GM21825 (cell line): ENCODE measurements at regions not wholly inside any gene's neighbourhood (a gene's known extent, or its start where the extent isn't known, plus 50 kb on each side); places are given as distances from the start of the nearest gene placed in this dataset.
"Not testable (repeated sequence)": the region's sequence is repeated elsewhere in the genome, so short reads cannot be mapped to it uniquely, and the experiment has no call there.

Experiments used
- ATAC-seq: cut with Tn5 transposase; IDR thresholded peaks from one replicate; pipeline ENCODE4 v1.9.1; 2021; ENCODE audit warnings: mild to moderate bottlenecking, moderate library complexity; ENCODE audit not compliant: unreplicated experiment

DNA sequence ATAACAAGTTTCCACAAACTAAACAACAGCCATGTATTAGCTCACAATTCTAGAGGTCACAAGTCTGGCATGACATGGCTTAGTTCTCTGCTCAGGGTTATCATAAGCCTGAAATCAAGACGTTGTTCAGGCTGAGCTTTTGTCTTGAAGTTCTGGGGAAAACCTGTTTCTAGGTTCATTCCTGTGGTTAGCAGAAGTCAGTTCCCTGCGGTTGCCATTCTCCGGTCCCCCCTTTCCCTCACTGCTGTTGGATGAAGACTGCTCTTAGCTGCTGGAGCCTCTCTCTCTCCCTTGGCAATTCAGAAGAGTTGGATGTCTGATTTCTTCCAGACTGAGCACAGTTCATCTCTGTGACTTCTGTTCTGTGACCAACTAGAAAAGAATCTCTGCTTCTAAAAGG, 962.6 kb downstream of the PCDH7 start:
- no peak for ATAC-seq

DNA sequence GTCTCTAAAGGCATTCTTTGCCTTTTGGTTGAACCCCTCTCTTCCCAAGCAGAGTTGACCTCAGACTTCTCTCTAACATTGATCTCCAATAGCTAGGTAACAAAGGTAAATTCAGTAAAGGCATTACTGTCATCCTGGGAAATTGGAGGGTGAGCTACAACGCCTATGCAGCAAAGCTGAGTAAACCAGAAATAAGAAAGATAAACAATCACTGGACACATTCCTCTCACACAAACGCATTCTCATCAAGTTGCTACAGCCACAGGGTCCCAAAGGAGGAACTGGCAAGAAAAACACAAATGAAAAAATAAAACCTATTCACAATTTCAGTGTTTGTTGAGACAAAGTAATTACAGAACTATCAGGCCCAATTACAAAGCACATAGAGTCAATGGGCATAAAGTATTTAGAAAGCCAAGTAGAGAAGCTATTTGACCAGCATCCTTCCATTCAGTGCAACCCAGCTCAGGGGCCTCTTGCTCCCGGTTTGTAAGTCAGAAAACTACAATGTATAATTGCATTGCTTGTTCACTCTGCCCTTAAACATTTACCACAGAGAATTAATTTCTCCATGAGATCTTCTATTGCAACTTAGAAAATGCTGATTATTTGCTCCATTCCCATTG, 967.7 kb downstream of the PCDH7 start:
- no peak for ATAC-seq

DNA sequence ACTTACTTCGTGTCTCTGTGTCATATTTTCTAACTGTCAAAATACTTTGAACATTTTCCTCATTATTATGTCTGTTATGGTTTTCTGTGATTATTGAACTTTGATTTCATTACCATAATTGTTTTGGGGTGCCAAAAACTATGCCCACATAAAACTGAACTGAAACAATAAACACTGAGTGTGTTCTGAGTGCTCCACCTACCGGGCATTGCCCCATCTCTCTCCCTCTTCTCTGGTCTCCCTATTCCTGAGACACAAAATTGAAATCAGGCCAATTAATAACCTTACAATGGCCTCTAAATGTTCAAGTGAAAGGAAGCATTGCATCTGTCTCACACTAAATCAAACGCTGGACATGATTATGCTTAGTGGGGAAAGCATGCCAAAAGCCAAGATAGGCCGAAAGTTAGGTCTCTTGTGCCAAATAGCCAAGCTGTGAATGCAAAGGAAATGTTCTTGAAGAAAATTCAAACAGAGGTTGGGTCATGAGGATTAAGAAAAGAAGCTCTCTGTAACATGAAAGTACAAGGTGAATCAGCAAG, 972.3 kb downstream of the PCDH7 start:
- no peak for ATAC-seq

DNA sequence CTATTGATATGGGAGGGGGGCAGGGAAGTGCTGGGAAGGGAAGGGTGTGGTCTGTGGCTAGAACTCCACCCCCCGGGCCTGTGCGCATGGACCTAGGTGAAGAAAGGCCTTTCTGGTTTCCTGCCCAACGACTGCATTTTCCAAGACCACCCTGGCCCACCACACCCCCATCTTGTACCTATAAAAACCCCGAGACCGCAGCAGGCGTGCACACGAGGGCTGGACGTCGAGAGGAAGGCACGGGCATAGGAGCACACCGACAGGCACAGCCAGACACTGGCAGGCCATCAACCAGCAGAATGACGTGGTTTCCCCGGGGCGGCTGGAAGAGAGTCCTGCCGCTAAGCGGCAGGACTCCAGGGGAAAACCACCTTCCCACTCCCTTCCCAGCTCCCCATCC, 981.1 kb downstream of the PCDH7 start:
- ATAC-seq, result no peak

DNA sequence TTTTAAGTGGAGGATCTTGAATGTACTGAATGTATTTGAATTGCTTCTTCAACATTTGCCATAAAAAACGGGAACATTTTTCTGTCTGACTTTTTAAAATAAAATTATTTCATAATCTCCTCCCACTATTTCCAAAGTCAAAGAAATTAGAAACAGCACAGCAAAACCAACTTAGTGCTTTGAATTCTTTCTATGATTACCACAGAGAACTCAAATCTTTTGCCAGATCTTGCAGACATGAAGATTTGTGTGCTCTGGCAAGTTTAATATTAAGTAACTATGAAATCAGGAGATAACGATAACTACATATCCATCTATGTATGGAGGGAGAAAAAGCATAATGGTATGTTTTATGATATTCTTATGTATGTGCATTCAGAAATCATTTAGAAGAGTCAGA, 982.2 kb downstream of the PCDH7 start:
- ATAC-seq, result no peak

DNA sequence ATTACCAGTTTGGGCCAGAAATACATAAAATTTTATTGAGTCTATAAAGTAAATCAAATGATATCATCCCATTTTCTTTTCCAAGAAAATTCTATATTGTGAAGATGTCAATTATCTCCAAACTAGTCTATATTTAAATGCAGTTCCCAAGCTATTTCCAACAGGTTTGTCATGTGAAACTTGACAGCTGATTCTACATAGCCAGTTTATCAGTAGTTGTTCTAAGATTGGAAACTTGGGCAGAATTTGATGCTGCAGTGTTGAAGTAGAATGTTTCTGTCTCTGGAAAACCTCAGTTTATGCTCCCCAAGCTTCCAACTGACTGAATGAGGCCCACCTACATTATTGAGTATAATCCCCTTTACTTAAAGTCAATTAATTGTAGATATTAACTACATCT, 994.1 kb downstream of the PCDH7 start:
- ATAC-seq, result no peak

DNA sequence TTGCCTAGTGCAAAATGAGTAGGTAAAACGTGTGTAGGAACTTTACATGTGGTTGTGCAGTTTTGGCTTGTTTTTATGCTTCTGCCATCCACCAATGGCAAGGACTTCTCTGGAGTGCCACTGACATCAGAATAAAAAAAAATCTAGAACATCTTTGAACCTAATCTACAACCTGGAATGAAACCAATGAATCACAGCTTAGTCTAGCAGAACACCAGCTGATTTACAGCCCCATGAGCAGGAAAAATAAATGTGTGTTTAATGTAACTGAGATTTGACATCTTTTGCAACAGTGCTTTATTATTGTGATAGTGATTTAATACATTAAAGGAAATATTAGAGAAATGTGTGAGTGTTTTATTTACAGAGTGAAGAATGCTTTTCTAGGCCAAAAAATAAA, 995.1 kb downstream of the PCDH7 start:
- no peak for ATAC-seq

DNA sequence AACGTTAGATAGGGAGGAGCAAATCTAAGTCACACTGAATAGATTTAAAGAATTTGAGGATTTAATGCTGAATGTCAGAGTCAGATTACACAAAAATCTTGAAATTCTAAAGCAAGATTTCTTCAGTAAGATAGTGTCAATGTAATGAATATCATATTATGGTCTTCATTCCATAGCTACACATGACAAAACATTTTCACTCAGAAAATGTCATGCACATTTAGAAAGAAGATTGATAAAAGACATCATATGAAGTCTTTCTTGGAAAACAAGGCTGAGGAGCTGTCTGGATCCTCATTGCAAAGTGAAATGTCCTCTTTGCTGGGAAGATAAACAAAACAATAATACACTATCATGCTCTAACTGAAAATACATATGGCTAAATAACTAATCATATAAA, 1006.9 kb downstream of the PCDH7 start:
- ATAC-seq, result no peak

DNA sequence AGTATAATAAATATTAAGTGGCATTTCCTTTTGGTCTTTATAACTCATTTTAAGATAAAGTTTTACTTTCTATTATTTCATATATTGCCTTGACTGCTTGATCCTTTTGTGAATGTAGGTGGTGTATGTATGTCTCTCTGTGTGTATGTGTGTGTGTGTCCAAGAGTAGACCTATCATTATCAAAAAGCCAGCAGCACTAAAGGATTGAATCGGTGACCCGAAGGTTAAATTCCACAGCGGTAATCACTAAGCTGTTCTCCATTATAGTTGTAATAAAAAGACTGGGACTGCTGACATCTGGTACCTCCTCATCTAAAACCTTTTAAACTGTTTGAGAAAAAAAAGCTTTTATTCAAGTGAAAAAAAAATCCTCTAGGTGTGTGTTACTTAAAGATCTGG, 1014.8 kb downstream of the PCDH7 start:
- no peak for ATAC-seq

DNA sequence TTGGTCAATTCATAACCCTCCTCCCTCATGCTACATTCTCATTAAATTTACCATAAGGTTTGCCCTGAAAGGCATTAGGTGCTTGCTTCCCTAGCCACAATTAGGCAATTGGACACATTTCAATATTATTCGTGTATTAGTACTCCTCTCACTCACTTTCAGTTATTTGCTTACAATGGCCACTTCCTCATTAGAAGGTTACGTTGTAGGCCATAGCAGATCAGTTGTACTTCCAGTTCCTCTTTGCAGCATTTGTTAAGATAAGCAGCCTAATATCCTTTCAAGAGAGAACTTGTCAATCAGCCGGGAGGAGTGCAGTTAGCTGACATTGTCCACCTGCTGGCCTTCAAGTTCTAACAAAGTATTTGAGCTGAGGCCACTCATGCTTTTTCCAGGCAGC, 1017.2 kb downstream of the PCDH7 start:
- no peak for ATAC-seq

DNA sequence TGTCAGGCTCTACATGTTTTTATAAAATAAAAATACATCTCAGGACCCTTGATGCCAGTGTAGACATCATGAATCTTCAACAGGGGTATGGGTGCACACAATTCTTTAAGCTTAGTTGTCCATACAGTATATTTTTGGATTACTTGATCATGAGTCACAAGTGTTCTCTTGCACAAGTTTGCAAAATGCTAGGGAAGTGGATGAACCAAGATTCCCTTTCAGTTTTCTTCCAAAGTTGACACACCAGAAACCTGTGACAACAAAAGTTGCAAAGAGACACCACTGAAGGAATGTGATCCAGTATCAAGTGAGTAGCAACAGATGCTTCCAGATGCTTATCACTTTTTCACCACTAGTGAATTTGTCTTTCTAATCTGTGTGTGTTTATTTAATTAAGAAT, 1021.2 kb downstream of the PCDH7 start:
- ATAC-seq, result no peak

DNA sequence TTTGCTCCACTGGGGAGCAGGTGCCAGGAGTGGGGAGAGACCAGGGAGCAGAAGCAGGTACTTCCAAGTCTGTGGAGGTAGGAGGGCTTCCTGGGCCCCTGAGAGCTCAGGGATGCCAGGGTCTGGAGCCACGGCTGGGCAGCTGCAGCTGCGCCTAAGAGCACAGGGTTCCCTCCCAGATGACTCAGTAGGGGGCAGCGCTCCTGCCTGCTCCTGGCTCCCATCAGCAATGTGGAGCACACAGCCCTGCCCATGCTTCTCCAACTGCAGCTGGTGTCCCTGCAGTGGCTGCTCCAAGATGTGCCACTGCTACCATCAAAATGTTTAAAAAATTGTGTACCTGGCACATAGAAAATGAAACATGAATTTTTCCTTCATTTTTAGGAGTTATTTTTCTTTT, 1028.2 kb downstream of the PCDH7 start:
- ATAC-seq, result no peak

DNA sequence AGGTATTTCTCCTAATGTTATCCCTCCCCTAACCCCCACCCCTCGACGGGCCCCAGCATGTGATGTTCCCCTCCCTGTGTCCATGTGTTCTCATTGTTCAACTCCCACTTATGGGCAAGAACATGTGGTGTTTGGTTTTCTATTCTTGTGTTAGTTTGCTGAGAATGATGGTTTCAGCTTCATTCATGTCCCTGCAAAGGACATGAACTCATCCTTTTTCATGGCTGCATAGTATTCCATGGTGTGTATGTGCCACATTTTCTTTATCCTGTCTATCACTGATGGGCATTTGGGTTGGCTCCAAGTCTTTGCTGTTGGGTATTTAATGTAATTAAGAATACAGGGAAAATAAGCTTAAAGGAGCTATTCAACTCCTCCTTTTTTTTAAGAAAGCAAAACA, 1030.4 kb downstream of the PCDH7 start:
- not testable (repeated sequence) for ATAC-seq

DNA sequence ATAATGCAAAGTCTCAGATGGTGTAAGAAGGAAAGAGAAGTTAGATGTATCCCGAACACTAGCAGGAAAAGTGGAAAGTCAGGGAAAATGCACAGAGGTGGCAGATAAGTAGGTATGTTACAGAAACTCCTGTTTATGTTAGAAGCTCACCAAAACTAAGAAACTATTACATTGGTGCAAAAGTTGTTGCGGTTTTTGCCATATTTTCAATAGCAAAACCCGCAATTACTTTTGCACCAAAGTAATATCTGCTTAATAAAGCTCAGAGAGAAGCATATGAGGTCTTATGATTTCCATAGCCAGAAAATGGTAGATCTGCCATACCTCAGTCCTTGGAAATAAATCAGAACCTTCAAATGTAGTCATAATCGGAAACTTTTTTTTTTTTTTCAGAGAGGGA, 1035.6 kb downstream of the PCDH7 start:
- no peak for ATAC-seq

DNA sequence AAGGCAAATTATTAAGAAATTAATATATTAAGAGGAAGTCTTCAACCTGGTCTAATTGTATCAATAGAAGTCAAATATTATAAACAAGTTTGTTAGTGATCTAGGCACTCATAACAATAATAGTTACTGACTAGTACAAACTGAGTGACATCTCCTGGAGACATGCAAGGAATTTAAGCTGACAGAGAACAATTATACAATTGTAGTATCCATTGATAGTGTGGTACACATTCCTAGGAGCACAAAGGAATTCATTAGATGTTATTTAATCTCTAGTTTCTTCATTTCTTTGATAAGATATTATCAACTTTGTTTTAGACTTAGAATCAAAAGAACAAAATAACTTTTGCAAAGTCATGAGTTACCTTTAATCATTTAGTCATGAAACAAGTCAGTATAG, 1048.6 kb downstream of the PCDH7 start:
- ATAC-seq, result no peak

DNA sequence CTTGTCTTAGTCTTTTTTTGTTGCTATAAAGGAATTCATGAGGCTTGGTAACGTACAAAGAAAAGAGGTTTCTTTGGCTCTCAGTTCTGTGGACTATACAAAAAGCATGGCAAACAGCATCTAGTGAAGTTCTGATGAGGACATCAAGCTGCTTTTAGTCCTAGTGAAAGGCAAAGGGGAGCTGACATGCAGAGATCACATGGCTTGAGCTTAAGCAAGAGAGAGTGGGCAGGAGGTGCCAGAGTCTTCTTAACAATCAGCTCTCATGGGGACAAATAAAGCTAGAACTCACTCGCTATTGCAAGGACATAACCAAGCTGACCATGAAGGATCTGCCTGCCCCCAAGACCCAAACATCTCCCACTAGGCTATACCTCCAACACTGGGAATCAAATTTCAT, 1063.1 kb downstream of the PCDH7 start:
- ATAC-seq, result no peak

DNA sequence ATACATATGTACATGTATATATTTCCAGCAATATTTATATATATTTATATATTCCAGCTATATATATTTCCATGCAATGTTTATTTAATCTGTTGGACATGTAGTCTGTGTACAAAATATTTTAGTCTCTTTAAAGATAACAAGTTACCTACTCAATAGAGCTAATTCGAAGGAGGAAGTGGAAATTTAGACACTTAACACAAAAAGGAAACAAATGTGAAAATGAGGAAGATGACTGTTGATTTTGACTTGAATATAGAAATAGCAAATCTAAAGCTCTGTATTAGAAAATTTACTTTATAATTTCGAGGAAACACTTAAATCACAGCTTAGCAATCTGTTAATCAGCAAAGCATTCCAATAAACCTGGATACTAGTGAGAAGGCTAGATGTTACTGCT, 1064.4 kb downstream of the PCDH7 start:
- no peak for ATAC-seq

DNA sequence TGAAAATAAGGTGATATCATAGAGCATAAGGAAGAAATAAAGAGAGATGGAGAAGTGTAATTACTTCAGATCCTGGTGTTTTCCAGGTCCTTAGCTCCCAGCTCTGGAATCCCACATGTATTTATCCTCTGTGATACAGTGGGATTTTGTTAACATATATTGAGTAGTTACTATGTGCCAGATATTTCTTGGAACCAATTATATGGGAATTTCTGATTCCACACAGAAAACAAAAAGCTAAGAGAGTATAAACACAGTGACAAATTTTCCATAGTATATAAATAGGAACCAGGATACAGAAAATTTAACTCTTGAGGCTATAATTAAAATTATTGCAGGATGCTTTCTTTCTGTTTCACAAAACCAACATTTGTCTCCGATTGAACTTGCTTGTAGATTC, 1067.5 kb downstream of the PCDH7 start:
- no peak for ATAC-seq

DNA sequence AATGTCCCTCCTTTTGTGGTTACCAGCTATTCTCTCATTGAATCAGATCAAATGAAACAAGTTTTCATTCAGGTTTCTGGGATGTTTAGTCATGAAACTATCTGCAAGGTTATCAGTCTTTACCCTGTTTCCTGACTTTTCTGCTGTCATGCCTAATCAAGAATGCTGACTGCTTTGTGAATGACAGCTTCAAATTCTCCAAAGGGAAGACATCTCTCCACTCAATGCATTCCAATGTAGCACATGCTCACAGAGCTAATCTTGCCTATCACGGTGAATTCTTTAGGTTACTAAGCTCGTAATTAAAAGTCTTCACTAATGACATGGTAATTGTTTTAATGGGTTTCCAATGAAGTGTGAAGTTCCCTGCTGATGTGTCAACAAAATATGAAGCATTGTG, 1068.5 kb downstream of the PCDH7 start:
- ATAC-seq, result no peak

DNA sequence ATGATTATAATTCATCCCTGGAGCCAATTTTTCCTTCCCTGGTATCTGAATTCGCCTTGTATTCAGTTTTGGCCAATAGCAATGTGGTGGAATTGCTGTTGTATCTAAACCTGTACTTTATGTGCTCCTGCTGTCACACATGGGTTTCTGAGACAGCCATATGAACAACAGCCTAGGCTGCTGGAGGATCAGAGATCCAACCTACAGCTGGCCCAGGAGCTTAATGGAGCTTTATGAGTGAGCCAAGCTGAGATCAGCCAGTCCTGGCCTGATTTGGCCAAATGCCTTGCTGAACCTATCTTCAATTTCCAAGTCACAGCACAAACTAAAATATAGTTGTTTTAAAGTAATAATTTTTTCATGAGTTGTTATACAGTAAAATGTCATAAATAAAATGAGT, 1071.5 kb downstream of the PCDH7 start:
- no peak for ATAC-seq

DNA sequence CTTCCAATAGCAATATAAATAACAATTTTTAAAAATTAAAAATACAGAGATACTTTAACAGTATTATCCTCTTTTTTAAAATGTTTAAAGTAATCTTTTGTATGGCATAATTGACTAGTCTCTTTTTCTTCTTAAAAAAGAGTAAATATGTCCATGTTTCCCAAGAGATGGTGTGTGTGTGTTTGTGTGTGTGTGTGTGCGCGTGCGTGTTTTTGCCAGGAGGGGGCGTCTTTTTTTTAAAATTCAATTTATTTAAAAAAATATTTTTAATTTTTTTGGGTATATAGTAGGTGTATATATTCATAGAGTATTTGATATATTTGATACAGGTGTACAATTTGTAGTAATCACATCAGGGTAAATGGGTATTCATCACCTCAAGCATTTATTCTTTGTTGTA, 1073.7 kb downstream of the PCDH7 start:
- no peak for ATAC-seq

DNA sequence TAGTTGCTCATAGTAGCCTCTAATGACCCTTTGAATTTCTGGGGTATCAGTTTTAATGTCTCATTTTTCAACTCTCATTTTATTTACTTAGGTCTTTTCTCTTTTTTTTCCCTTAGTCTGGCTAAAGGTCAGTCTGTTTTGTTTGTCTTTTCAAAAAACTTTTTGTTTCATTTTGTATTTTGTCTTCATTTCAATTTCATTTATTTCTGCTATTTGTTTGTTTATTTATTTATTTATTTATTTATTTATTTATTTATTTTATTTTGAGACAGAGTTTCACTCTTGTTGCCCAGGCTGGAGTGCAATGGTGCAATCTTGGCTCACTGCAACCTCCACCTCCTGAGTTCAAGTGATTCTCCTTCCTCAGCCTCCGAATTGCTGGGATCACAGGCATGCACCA, 1076.9 kb downstream of the PCDH7 start:
- not testable (repeated sequence) for ATAC-seq

DNA sequence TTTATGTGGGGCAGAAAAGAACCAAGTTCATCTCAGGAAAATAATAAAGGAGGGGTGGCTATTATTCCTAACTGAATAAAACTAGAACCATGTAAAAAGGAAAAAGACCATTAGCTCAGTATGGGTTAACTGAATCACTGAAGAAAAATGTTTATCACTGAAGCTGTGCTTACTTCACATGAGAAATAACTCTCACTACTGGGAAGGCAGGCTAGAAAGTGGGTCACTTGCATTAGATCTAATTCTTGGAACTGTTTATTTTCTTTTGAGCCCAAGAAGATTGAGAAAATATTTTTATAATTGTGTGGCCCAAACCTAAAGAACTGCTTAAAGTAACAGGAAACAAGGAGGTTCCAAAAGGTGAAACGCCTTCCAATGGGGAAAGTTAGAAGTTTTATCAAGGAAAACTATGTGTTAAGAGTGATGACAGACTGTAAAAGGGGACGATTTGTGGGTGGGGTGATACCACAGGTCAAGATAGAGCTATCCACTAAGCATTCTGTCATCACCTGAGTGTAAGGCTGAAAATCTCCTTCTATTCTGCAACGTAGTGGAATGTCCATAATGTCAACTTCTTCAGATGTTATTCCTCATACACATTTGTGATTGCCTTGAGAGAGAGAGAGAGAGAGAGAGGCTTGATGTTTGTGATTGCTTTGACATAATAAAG, 1083.5 kb downstream of the PCDH7 start:
- ATAC-seq, result no peak
